ENCODE measurements at regions not wholly inside any gene's neighbourhood (a gene's known extent, or its start where the extent isn't known, plus 50 kb on each side); places are given as distances from the start of the nearest gene placed in this dataset.
"Not testable (repeated sequence)": the region's sequence is repeated elsewhere in the genome, so short reads cannot be mapped to it uniquely, and the experiment has no call there.

- DNase-seq (ENCODE audit: low read depth): no peak
Measured at GRCh38 chr21:35529171-35529863, 480.2 kb upstream of the RUNX1 start.

DNA sequence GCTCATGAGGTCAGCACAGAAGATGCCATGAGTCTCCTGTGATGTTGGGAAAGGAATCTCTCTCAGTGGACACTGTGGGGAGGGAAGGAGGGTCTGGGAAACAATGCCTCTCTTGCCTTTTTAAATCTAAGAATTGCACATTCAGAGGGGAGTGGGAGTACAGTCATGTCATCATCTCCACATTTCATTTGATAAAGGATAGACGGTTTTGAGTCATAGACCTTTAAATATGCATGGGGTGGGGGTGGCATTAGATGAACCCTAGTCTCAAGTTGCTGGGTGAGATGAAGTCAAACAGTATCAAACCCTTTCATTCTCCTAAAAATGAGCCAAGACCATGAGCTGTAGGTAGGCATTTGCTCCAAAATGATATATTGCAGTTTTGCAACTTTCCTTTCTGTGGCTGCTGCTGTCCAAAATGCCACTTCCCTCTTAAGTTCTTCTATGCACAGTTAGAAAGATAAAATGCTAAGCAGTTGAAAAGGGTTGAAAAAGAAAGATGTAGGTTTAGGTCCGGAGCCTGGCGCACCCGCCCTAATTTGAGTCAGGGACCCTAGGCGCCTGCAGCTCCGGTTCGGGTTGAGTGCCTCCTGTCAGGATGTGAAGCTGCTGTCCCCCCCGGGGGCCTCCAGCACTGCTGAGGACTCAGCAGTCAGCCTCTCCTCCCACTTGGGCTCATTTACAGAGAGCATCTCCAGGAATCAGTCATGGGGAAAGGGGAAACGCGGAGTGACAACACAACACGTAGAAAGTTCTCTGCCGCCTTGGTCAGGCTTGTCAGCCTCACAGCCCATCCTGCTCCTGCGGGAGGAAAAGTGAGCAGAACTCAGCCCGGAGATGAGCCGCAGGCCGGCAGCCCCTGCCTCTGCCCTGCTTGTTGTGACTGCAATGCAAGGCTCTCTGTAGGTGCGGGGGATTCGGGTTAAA lies 479.3 kb upstream of the RUNX1 start:
- DNase-seq (ENCODE audit: low read depth): no peak

DNA sequence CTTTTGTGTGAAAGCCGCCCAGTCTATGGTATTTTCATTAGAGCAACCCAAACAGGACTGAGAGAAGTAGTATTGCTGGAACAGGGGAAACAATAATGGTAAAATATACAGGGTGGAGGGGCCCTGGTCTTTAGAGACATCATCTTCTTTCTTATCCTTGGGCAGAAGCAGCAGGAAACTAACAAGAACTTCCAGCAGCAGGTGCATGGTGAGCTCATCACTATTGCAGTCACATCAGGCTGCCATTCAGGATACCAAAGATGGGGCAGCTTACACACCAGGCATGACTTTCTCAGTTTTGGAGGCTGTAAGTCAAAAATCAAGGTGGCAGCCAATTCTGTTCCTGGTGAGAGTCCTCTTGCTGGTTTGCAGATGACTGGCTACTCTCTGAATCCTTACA lies 478.3 kb upstream of the RUNX1 start:
- no peak for DNase-seq (ENCODE audit: low read depth)

DNA sequence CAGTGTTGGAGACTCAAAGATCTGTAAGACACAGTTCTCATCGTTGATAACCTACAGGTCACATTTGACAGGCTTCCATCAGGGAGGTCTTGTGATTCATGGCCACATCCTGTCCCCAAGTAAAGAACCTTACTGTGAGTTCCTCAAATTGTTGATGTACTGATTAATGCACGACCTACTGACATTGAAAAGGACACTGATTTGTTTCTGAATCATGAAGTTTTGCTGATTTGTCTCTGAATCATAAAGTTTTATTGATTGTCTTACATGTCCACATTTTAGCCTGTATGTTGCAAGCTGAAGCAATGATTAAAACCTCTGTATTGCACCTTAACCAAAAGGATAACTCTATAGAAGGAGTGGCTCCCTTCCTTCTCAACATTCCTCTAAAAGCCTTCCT lies 476.3 kb upstream of the RUNX1 start:
- peak; percentile 77 for DNase-seq (ENCODE audit: low read depth)

DNA sequence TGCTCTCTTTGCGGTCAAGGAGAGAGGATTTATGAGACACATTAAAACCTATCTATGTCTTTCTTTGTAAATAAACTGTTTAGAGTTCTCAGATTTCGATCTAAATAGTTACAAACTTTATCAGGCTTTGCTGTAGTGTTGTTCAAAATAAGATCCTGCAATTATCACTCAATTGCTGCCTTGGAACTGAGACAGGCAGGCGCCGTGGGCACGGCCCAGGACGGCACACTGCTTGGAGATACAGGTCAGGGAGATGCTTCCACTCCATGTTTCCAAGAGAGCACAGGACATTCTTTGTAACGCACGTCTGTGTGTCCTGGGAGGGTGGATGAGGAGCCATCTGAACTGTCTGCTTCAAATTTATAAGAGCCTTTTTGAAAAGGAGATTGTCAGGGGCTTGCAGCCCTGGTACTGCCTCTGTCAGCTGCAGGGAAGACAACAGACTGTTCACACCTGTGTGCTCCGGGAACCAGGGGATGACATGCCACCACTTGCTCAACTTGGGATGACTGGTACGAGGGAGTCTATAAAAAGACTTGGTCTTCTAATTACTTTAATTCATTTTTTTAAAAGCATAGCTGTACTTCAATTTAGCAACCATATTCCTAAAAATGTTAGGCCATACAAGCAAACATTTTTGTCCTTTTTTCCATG lies 472.9 kb upstream of the RUNX1 start:
- no peak for DNase-seq (ENCODE audit: low read depth)

- no peak for DNase-seq (ENCODE audit: low read depth)
Measured at GRCh38 chr21:35521293-35521692, 472.2 kb upstream of the RUNX1 start.

- no peak for DNase-seq (ENCODE audit: low read depth)
Measured at GRCh38 chr21:35520856-35521255, 471.8 kb upstream of the RUNX1 start.

- no peak for DNase-seq (ENCODE audit: low read depth)
Measured at GRCh38 chr21:35520302-35520701, 471.2 kb upstream of the RUNX1 start.

DNA sequence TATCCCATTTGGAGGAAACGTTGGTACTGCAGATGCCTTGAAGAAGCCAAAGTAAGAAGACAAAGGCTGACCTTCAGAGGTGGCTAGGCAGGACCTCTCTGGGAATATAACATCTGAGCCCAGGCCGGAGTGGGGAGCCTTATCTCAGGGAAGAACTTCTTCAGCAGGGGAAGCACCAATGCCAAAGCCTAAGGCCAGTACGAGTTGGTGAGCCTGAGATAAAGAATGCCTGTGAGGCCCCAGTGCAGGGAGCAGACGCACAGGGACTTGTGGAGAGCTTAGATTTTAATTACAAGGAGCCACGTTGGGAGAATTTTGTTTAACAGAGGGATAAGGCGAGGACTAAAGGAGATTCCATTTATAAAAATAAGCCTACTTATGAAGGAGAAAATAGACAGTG lies 468.8 kb upstream of the RUNX1 start:
- DNase-seq (ENCODE audit: low read depth): no peak

GRCh38 chr21:35516292-35516691 lies 467.2 kb upstream of the RUNX1 start:
- DNase-seq (ENCODE audit: low read depth): not testable (repeated sequence)

GRCh38 chr21:35512346-35512745 lies 463.2 kb upstream of the RUNX1 start:
- DNase-seq (ENCODE audit: low read depth): no peak

DNA sequence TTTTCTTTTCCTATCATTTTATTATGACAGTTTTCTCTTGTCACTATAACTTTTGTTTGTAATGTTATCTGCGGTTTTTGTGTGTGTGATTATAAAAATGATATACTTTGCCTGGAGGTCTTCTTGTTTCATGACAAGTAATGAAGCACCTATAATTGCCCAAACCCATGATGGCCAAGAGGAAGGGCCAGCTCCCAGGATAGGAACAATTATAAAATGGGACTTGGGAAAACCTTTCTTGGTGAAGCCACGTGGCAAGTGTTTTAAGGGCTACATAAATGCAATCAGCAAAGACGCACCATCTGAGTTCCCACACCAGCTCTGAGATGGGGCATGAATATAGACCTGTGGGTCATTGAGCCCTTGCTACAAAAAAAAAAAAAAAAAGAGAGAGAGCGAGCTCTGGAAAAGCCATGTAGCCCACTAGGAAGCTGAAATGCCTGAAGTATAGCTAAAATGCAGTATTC lies 462.6 kb upstream of the RUNX1 start:
- peak; percentile 76 for DNase-seq (ENCODE audit: low read depth)

- DNase-seq (ENCODE audit: low read depth): peak; percentile 68
Measured at GRCh38 chr21:35510957-35511695, 462.0 kb upstream of the RUNX1 start.

- DNase-seq (ENCODE audit: low read depth): no peak
Measured at GRCh38 chr21:35510294-35510693, 461.2 kb upstream of the RUNX1 start.

DNA sequence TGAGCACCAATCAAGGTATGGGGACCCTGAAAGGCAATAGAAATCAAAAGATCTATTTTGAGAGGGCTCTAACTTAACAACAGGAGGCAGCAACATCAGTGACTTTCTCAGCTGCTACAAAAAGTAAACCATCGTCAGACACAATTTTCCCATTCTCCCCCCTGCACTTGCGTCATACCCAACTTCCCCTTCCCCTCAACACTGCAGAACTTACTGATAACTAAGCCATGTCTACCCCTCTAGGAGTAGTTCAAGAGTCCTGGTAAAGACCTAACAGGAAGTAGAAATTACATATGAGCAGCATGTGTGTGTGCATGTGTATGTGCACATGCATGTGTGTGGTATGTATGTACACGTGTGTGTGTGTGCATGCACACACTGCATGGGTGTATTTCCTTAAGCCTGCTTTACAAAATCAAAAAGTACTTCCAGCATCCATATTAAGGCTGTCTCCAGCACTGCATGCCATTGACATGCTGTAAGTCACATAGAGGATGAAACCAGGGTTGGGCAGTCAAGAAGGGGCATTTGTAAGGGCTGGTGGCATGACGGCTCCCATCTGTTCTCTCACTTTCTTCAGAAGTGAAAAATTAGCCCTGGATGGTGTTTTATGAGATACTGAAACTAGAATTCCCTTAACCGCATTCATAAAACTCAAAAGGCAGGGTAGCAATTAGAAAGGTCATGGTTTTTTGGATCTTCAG lies 460.1 kb upstream of the RUNX1 start:
- no peak for DNase-seq (ENCODE audit: low read depth)

- peak; percentile 65 for DNase-seq (ENCODE audit: low read depth)
Measured at GRCh38 chr21:35508139-35508888, 459.2 kb upstream of the RUNX1 start.

- DNase-seq (ENCODE audit: low read depth): no peak
Measured at GRCh38 chr21:35507181-35507759, 458.2 kb upstream of the RUNX1 start.

DNA sequence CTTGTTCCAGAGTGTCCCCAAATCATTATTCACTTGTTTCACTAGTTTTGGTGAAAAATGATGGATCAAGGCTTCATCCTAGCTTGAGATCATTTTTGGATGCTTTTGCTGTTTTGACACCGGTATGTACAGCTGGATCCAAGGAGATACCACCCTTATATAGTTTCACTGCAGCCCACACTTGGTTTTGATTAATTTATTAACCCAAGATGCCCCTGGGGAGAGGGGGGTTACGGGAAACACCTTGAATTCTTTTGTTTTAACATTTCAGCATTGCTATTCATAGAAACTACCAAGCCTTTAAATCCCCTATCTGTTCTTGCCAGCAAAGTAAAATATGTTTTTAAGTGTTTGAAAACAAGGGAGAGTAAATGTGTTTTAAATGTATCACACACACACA lies 457.7 kb upstream of the RUNX1 start:
- DNase-seq (ENCODE audit: low read depth): no peak

DNA sequence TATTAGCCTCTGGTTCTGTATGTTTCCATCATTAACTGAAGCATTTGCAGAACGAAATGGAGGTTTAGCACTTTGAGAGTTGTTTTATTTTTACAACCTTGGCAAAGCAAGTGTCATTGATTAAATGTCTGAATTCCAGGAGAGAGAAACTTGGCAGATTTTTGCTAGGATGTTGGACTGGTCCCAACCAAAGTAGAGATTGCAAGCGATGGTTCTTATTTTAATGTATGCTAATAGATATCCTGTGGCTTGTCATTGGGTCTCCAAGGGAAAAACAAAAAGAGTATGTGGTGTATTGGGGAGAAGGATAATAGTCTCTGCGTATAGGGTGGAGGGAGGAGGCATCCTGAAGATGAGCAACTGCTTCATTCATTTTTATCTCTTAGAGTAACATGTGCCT lies 457.2 kb upstream of the RUNX1 start:
- no peak for DNase-seq (ENCODE audit: low read depth)

All from HT1080 (cell line).